Prostate gland (tissue), 2 donors: ENCODE measurements at regions not wholly inside any gene's neighbourhood (a gene's known extent, or its start where the extent isn't known, plus 50 kb on each side); places are given as distances from the start of the nearest gene placed in this dataset.

ENCODE experiments used
- CTCF ChIP-seq, 4 experiments: fragments of 200-600 bp in 2 of 4; fragments of 450-650 bp in 2 of 4; sonication (generic) in 2 of 4; IDR thresholded peaks; 1 replicate in 3 of 4; 2 replicates in 1 of 4; pipeline ENCODE4 v1.5.1; 2016 to 2019; ENCODE audit warnings: antibody characterized with exemption in 4 of 4, mild to moderate bottlenecking in 2 of 4, moderate library complexity in 2 of 4
- POLR2A ChIP-seq: fragments of 450-650 bp; IDR thresholded peaks from one replicate; pipeline ENCODE4 v1.6.1; 2016; ENCODE audit warnings: antibody characterized with exemption, mild to moderate bottlenecking

- TF ChIP-seq CTCF (IDR thresholded peaks at IDR 0.05) (no peak), POLR2A (no peak)
These were observed 345.8 kb downstream of the KLF5 start for GRCh38 chr13:73404581-73404980.
